SK-MEL-5 (cell line): ENCODE measurements at regions not wholly inside any gene's neighbourhood (a gene's known extent, or its start where the extent isn't known, plus 50 kb on each side); places are given as distances from the start of the nearest gene placed in this dataset.

Experiments
- DNase-seq: peaks from one replicate; pipeline ENCODE4 v3.0.0-alpha.2; 2016; ENCODE audit warnings: low read depth, low spot score
- in situ Hi-C: cut with HindIII; loops from 2 replicates; pipeline ENCODE4 v1.10.0; 2016; ENCODE audit warnings: low sequenced_read_pairs, high pct_unique_total_duplicates, low pct_unique_long_range_greater_than_20kb

- DNase-seq = peak; percentile 57
- in situ Hi-C loops = no loop called here
These were observed 243.9 kb upstream of the KLF4 start for GRCh38 chr9:107733523-107733894.

DNA sequence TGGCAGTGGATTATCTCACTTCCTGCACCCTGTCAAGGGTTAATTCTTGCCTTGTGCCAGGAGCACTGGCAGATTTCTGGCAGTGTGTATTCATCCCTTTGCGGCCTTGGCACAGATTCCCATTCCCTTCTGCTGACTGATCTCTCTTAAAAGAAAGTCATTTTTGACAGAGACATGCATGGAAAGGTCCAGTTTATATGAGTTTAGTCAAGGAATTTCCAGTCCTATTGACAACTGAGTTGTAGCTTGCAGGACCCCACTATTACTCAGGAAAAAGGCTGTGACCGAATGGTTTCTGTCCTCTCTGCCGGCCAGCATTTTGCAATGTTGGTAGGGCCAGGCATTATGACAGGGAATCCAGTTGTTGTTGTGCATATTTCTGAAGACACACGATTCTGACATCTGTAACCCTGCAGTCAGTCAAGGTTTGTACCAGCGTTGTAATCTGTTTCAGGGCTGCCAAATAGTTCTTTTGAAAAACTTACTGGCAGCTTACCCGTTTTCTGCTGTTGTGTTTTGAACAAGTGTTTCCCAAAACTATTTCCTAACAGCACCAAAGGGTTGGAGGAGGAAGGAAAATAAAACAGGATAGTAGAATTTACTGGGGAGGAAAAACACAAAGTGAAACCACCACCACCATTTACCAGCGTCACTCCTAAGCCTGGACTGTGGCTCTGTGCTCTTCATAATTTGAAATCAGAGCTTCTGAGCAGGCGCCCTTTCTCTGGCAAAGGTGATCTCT, 243.4 kb upstream of the KLF4 start:
- peak; percentile 21 for DNase-seq
- in situ Hi-C loops = no loop called here

DNA sequence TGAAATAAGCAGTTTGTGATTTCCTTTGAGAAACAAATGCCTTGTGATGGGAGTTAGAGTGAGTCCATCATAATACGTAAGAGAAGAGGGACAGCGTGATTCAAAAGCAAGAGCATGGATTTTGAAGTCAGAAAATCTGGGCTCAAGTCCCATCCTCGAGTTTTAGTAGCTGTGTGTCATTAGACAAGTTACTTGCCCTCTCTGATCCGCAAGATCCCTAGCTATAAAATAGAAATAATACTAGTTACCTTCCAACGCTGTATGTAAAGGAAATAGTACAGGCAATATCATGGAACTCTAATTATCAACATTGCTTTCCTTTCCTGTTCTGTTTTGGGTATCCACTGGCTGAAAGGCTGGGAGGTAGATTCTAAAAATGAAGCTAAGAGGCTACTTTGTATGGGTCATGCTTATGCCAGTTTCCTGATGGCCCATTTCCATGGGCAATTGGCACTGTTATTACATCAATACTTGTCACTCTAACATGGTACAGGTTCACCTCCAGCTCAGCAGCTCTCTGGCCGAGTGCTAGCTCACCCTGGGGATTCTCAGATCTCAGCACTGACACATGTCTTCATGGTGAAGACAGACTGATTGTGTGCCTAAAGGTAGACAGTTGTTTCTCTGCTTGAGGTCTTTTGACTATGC, 241.7 kb upstream of the KLF4 start:
- DNase-seq = no peak
- in situ Hi-C loops = no loop called here

GRCh38 chr9:107730666-107731065, 241.1 kb upstream of the KLF4 start:
- in situ Hi-C loops = no loop called here
- DNase-seq = no peak

- DNase-seq = no peak
- in situ Hi-C loops = no loop called here
These were observed 237.7 kb upstream of the KLF4 start for GRCh38 chr9:107727086-107727780.

GRCh38 chr9:107723015-107723414, 233.4 kb upstream of the KLF4 start:
- in situ Hi-C loops = no loop called here
- DNase-seq = no peak

GRCh38 chr9:107721705-107722245, 232.2 kb upstream of the KLF4 start:
- in situ Hi-C loops = no loop called here
- no peak for DNase-seq

DNA sequence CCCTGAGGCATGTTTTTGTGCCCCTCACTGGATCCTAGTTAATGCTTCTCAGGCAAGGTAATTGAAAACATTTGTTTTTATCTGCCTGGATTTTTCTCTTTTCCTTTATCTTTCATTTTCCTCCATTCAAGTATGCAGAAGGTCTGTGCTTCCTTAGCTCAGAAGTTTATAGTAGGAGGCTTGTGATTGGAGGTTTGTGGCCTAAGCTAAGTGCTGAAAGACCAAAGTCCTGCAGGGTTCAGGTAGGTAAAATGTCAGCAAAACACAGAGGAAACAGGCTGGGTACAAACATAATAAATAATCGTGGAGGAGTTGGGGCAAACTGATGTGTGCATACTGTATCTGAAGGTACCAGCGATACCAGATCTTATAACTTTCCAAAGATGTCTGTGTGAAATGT, 230.9 kb upstream of the KLF4 start:
- DNase-seq = no peak
- in situ Hi-C loops = no loop called here

- in situ Hi-C loops = no loop called here
- DNase-seq = no peak
These were observed 228.2 kb upstream of the KLF4 start for GRCh38 chr9:107717529-107718314.

DNA sequence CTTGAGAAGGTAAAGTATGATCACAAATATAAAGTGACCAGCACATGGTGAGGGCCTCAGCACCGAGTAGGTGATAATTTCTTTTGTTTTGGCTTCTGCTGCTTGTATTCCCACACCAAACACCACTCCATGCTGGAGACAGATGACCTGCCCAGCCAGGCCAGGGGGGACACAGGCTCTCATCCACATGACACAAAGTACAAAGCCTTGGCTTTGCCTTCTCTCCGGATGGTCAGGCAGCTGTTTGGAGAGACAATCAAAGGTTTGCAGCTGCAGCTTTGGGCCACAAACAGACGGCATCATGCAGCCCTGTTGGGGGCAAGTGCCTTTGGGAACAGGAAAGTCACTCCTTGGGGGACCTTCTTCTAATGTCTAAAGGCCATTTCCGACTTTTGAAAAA, 226.2 kb upstream of the KLF4 start:
- in situ Hi-C loops = no loop called here

DNA sequence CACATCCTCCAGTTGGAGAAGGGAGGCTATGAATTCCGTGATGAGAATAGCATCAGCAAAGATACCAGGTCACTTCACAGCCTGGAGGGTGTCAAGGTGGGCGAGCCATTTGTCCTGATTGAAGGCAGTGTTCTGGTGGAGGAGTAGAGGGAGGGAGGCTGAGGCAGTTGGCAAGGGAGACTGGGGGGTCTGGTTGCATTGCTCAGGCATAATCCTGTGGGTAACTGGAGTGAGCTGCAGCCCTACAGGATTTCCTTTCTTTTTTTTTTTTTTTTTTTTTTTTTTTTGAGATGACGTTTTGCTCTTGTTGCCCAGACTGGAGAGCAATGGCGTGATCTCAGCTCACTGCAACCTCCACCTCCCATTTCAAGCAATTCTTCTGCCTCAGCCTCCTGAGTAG, 223.9 kb upstream of the KLF4 start:
- in situ Hi-C loops = no loop called here
- DNase-seq = no peak

More for the DNA sequence above, 226.2 kb upstream of the KLF4 start:
- DNase-seq = no peak

DNA sequence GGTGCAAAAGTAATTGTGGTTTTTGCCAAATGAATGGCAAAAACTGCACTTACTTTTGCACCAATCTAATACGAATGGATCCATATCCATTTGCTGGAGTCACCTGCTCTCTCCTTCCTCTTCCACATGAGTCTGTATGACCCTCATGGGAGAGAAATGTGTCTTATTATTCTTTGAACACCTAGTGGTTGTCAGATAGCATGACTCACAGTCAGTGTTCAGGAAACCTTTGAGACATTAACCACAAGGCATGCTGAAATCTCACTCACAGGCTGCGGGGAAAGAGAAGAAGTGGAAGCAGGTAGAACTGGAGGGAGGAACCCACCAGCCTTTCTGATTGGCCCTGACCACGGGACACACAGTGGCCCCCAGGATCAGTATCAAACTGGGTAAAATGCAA, 222.8 kb upstream of the KLF4 start:
- DNase-seq = peak; percentile 47
- in situ Hi-C loops = no loop called here

GRCh38 chr9:107711542-107711941, 222.0 kb upstream of the KLF4 start:
- peak; percentile 11 for DNase-seq
- in situ Hi-C loops = no loop called here

- in situ Hi-C loops = no loop called here
These were observed 221.4 kb upstream of the KLF4 start for GRCh38 chr9:107710953-107711352.

GRCh38 chr9:107710546-107710945, 221.0 kb upstream of the KLF4 start:
- DNase-seq = no peak
- in situ Hi-C loops = no loop called here

More at GRCh38 chr9:107710953-107711352, 221.4 kb upstream of the KLF4 start:
- no peak for DNase-seq

DNA sequence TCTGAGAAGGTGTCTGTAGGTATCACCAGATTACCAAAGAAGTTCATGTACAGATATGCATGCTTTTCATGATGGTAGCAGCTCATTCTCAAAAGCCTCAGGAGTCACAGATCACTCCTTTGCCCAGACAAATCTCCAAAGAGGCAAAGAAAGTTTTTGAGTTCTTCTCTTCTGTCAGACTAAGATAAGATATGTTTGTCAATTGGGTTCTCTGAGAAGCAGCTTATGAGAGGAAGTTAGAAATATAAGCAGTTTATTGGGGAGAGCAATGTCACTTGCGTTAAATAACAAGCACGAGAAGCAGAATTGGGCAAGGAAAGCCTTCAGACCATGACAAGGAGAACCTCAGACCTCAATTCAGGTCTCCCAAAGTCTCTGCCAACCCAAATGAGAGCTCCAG, 219.2 kb upstream of the KLF4 start:
- in situ Hi-C loops = no loop called here
- no peak for DNase-seq

GRCh38 chr9:107707915-107708441, 218.4 kb upstream of the KLF4 start:
- in situ Hi-C loops = no loop called here
- peak; percentile 75 for DNase-seq

GRCh38 chr9:107707428-107707837, 217.9 kb upstream of the KLF4 start:
- in situ Hi-C loops = no loop called here

More at GRCh38 chr9:107707428-107707837, 217.9 kb upstream of the KLF4 start:
- peak; percentile 86 for DNase-seq
